Stimulated activated CD4-positive, alpha-beta T cell treated with anti-CD3 and anti-CD28 coated beads, Interleukin-12 subunit alpha, Interleukin-12 subunit beta, amount 100 ng/mL, for 24 hours (primary cell): ENCODE measurements at regions not wholly inside any gene's neighbourhood (a gene's known extent, or its start where the extent isn't known, plus 50 kb on each side); places are given as distances from the start of the nearest gene placed in this dataset.

Experiments
- DNase-seq, 2 experiments: peaks; one replicate each; pipeline ENCODE4 v3.0.0-alpha.2; 2020; ENCODE audit warnings: low read depth in 2 of 2

GRCh38 chr14:97517566-97518234, 720.5 kb downstream of the VRK1 start:
- no peak for DNase-seq

- DNase-seq = no peak
These were observed 726.8 kb downstream of the VRK1 start for GRCh38 chr14:97523936-97524335.

GRCh38 chr14:97524589-97525319, 727.6 kb downstream of the VRK1 start:
- no peak for DNase-seq

GRCh38 chr14:97527993-97528392, 730.8 kb downstream of the VRK1 start:
- no peak for DNase-seq

GRCh38 chr14:97532052-97532451, 734.9 kb downstream of the VRK1 start:
- no peak for DNase-seq

- no peak for DNase-seq
These were observed 739.2 kb downstream of the VRK1 start for GRCh38 chr14:97536421-97536820.

GRCh38 chr14:97538749-97539410, 741.7 kb downstream of the VRK1 start:
- no peak for DNase-seq

GRCh38 chr14:97539411-97539795, 742.2 kb downstream of the VRK1 start:
- no peak for DNase-seq

- no peak for DNase-seq
These were observed 742.7 kb downstream of the VRK1 start for GRCh38 chr14:97539884-97540283.

- DNase-seq = no peak
These were observed 746.0 kb downstream of the VRK1 start for GRCh38 chr14:97543221-97543620.

- DNase-seq = no peak
These were observed 746.6 kb downstream of the VRK1 start for GRCh38 chr14:97543816-97544215.

GRCh38 chr14:97544571-97544970, 747.4 kb downstream of the VRK1 start:
- no peak for DNase-seq

- no peak for DNase-seq
These were observed 749.5 kb downstream of the VRK1 start for GRCh38 chr14:97546491-97547230.

- DNase-seq = no peak
These were observed 753.3 kb downstream of the VRK1 start for GRCh38 chr14:97550463-97550862.

GRCh38 chr14:97554597-97554996, 757.4 kb downstream of the VRK1 start:
- DNase-seq = no peak

GRCh38 chr14:97564334-97564733, 767.2 kb downstream of the VRK1 start:
- DNase-seq = no peak

- DNase-seq = no peak
These were observed 774.0 kb downstream of the VRK1 start for GRCh38 chr14:97571201-97571600.

GRCh38 chr14:97571866-97572555, 774.8 kb downstream of the VRK1 start:
- DNase-seq = no peak

GRCh38 chr14:97572583-97573458, 775.6 kb downstream of the VRK1 start:
- DNase-seq = no peak

- no peak for DNase-seq
These were observed 778.5 kb downstream of the VRK1 start for GRCh38 chr14:97575677-97576076.
